H1 (cell line): ENCODE measurements at regions not wholly inside any gene's neighbourhood (a gene's known extent, or its start where the extent isn't known, plus 50 kb on each side); places are given as distances from the start of the nearest gene placed in this dataset.

Experiments
- BACH1 ChIP-seq: IDR thresholded peaks from 2 replicates; pipeline ENCODE4 v1.6.1; 2012; ENCODE audit warnings: low read length, improper control_type of control experiment
- EGR1 ChIP-seq: IDR thresholded peaks from 2 replicates; pipeline ENCODE4 v1.6.1; 2011; ENCODE audit warnings: low read depth, low read length, borderline replicate concordance
- SIN3A ChIP-seq, 2 experiments: IDR thresholded peaks in 1 of 2; conservative IDR thresholded peaks in 1 of 2; 2 replicates each; pipeline ENCODE4 v1.6.1; 2011 to 2012; ENCODE audit warnings: low read length in 2 of 2, improper control_type of control experiment in 1 of 2, low read depth in 1 of 2, mild to moderate bottlenecking in 1 of 2
- SUZ12 ChIP-seq: fragments of 200-600 bp; sonication (generic); IDR thresholded peaks from 2 replicates; pipeline ENCODE4 v1.6.1; 2012; ENCODE audit warnings: mild to moderate bottlenecking, inconsistent platforms, low read length, moderate library complexity, mixed read lengths
- TF ChIP-seq, protein P1 (sequence below), 3 experiments: IDR thresholded peaks; 1 replicate in 2 of 3; 2 replicates in 1 of 3; pipeline versions ENCODE4 v1.5.1 to v1.6.1; 2011; ENCODE audit warnings: low read length in 3 of 3, mild to moderate bottlenecking in 3 of 3, inconsistent platforms in 2 of 3, low read depth in 1 of 3, moderate library complexity in 1 of 3; ENCODE audit not compliant: insufficient read depth in 1 of 3; ENCODE audit errors: control extremely low read depth in 1 of 3

DNA sequence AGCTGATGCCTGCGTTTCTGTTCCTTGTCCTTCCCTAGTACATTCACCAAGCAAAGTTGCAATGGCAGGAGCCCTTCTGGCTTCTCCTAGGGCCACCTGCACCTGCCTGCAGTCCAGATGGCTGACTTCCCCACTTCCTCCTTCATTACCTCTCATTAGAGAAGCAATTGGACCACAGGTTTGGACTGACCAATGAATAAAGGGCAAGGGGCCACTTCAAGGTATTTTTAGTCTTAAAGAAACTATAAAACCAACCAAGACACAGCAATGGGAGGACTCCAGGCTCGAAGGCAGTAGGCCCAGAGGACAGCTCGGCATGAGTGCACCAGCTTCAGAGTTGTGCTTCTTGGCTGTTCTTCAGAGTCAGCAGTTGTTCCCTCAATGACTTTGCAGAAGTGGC is 60.8 kb upstream of the ROR1 start (continued):
- TF ChIP-seq SIN3A (conservative IDR thresholded peaks at IDR 0.05 in 1 of 2, IDR thresholded peaks at IDR 0.05 in 1 of 2; ENCODE audit: low read depth in 1 of 2, low read length in 2 of 2) (no peak), BACH1 (no peak), EGR1 (no peak), SUZ12 (no peak)
- TF ChIP-seq, protein P1, sequence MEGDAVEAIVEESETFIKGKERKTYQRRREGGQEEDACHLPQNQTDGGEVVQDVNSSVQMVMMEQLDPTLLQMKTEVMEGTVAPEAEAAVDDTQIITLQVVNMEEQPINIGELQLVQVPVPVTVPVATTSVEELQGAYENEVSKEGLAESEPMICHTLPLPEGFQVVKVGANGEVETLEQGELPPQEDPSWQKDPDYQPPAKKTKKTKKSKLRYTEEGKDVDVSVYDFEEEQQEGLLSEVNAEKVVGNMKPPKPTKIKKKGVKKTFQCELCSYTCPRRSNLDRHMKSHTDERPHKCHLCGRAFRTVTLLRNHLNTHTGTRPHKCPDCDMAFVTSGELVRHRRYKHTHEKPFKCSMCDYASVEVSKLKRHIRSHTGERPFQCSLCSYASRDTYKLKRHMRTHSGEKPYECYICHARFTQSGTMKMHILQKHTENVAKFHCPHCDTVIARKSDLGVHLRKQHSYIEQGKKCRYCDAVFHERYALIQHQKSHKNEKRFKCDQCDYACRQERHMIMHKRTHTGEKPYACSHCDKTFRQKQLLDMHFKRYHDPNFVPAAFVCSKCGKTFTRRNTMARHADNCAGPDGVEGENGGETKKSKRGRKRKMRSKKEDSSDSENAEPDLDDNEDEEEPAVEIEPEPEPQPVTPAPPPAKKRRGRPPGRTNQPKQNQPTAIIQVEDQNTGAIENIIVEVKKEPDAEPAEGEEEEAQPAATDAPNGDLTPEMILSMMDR (IDR thresholded peaks at IDR 0.05; ENCODE audit: control extremely low read depth in 1 of 3, insufficient read depth in 1 of 3, low read depth in 1 of 3, low read length in 3 of 3): no peak
